Mesenchymal stem cell (in vitro differentiated cells and primary cell): ENCODE measurements at regions not wholly inside any gene's neighbourhood (a gene's known extent, or its start where the extent isn't known, plus 50 kb on each side); places are given as distances from the start of the nearest gene placed in this dataset.

Experiments
- DNase-seq: peaks from one replicate; pipeline ENCODE4 v3.0.0-alpha.2; 2013
- H2AFZ ChIP-seq: one replicate; pipeline ENCODE4 v1.6.1; 2013; ENCODE audit warnings: low read depth, mild to moderate bottlenecking, control low read depth, inconsistent platforms, low read length, moderate library complexity
- H2AK5ac ChIP-seq: 2 replicates; pipeline ENCODE4 v1.6.1; 2013; ENCODE audit warnings: low read length, moderate library complexity, mild to moderate bottlenecking, inconsistent platforms; ENCODE audit not compliant: severe bottlenecking
- H2BK120ac ChIP-seq: one replicate; pipeline ENCODE4 v1.6.1; 2013; ENCODE audit warnings: low read depth, mild to moderate bottlenecking, inconsistent platforms, low read length, moderate library complexity
- H2BK12ac ChIP-seq, 2 experiments: one replicate each; pipeline ENCODE4 v1.6.1; 2013; ENCODE audit warnings: inconsistent platforms in 2 of 2, low read length in 2 of 2, mild to moderate bottlenecking in 2 of 2, moderate library complexity in 2 of 2, control low read depth in 1 of 2
- H2BK15ac ChIP-seq: one replicate; pipeline ENCODE4 v1.6.1; 2013; ENCODE audit warnings: mild to moderate bottlenecking, low read depth, inconsistent platforms; ENCODE audit not compliant: poor library complexity, severe bottlenecking
- H2BK5ac ChIP-seq: 2 replicates; pipeline ENCODE4 v1.6.1; 2013; ENCODE audit warnings: low read depth, mild to moderate bottlenecking, low read length, control low read depth, inconsistent platforms; ENCODE audit not compliant: poor library complexity, severe bottlenecking
- H3K14ac ChIP-seq, 2 experiments: one replicate each; pipeline ENCODE4 v1.6.1; 2013; ENCODE audit warnings: inconsistent platforms in 2 of 2, low read length in 2 of 2, control low read depth in 1 of 2, mild to moderate bottlenecking in 1 of 2, moderate library complexity in 1 of 2
- H3K18ac ChIP-seq, 2 experiments: one replicate each; pipeline ENCODE4 v1.6.1; 2013; ENCODE audit warnings: inconsistent platforms in 2 of 2, low read length in 2 of 2, control low read depth in 1 of 2, low read depth in 1 of 2, mild to moderate bottlenecking in 1 of 2
- H3K23ac ChIP-seq, 2 experiments: one replicate each; pipeline ENCODE4 v1.6.1; 2013; ENCODE audit warnings: inconsistent platforms in 2 of 2, low read length in 2 of 2, mild to moderate bottlenecking in 2 of 2, moderate library complexity in 2 of 2, control low read depth in 1 of 2
- H3K27ac ChIP-seq: 2 replicates; pipeline ENCODE4 v1.5.1; 2013; ENCODE audit warnings: mild to moderate bottlenecking, moderate library complexity, low read length, control low read depth, inconsistent platforms; ENCODE audit not compliant: poor library complexity, severe bottlenecking
- H3K27me3 ChIP-seq, 2 experiments: 2 replicates each; pipeline versions ENCODE4 v1.6.1 to v1.7.0; 2013; ENCODE audit warnings: low read length in 2 of 2, mild to moderate bottlenecking in 2 of 2, moderate library complexity in 2 of 2, control low read depth in 1 of 2, inconsistent platforms in 1 of 2; ENCODE audit not compliant: control insufficient read depth in 1 of 2, insufficient read depth in 1 of 2
- H3K36me3 ChIP-seq, 2 experiments: 2 replicates each; pipeline versions ENCODE4 v1.6.1 to v1.7.0; 2013; ENCODE audit warnings: low read length in 2 of 2, control low read depth in 1 of 2, inconsistent platforms in 1 of 2, low read depth in 1 of 2, mild to moderate bottlenecking in 1 of 2; ENCODE audit not compliant: insufficient read depth in 2 of 2, control insufficient read depth in 1 of 2
- H3K4ac ChIP-seq, 2 experiments: one replicate each; pipeline ENCODE4 v1.6.1; 2013; ENCODE audit warnings: inconsistent platforms in 2 of 2, low read length in 2 of 2, mild to moderate bottlenecking in 2 of 2, moderate library complexity in 2 of 2, control low read depth in 1 of 2, low read depth in 1 of 2
- H3K4me1 ChIP-seq: 2 replicates; pipeline ENCODE4 v1.6.1; 2013; ENCODE audit warnings: low read depth, low read length, control low read depth; ENCODE audit not compliant: control insufficient read depth, insufficient read depth
- H3K4me2 ChIP-seq: 2 replicates; pipeline ENCODE4 v1.6.1; 2013; ENCODE audit warnings: low read length, mild to moderate bottlenecking, inconsistent platforms; ENCODE audit not compliant: poor library complexity, severe bottlenecking
- H3K4me3 ChIP-seq, 2 experiments: 2 replicates each; pipeline versions ENCODE4 v1.5.1 to v1.7.0; 2013; ENCODE audit warnings: low read length in 2 of 2, mild to moderate bottlenecking in 2 of 2, control low read depth in 1 of 2, low read depth in 1 of 2; ENCODE audit not compliant: insufficient read depth in 1 of 2
- H3K79me1 ChIP-seq: replicated peaks from 2 replicates; pipeline ENCODE4 v1.6.1; 2013; ENCODE audit warnings: mild to moderate bottlenecking, control low read depth, low read length, inconsistent platforms; ENCODE audit not compliant: poor library complexity, severe bottlenecking
- H3K9ac ChIP-seq: 2 replicates; pipeline ENCODE4 v1.7.0; 2013; ENCODE audit warnings: mild to moderate bottlenecking, low read length, moderate library complexity
- H3K9me3 ChIP-seq: 2 replicates; pipeline ENCODE4 v1.7.0; 2013; ENCODE audit warnings: mild to moderate bottlenecking, low read length; ENCODE audit not compliant: control insufficient read depth
- H4K8ac ChIP-seq: one replicate; pipeline ENCODE4 v1.6.1; 2013; ENCODE audit warnings: inconsistent platforms, mild to moderate bottlenecking, low read length, moderate library complexity
- H4K91ac ChIP-seq: one replicate; pipeline ENCODE4 v1.6.1; 2013; ENCODE audit warnings: mild to moderate bottlenecking, low read length, inconsistent platforms
- WGBS: methylation state at CpG from one replicate; pipeline ENCODE4 v1.1.7; 2013; ENCODE audit warnings: mixed read lengths; 5-methylcytosine and 5-hydroxymethylcytosine counted together

DNA sequence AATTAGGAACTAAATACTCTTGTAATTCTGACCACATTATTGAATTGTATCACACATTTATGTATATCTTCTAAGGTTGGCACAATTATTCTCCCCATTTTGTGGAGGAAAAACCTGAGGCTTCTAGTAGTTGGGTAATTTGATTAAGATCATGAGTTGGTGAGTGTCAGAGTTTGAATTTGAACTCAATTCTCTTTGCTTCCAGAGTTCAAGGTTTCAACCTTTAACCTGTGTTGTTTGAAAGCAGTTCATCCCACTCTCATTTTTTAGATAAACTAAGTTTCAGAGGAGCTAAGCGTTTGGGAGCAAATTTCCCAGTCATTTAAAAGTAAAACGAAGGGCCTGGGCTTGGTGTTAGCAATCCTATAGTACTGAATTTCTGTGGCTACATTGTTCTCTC, 293.4 kb downstream of the ADGRL2 start:
- H3K79me1 ChIP-seq: no peaks in the 10 kb centered on the region
- no peaks in the 10 kb centered on the region for H3K36me3 ChIP-seq
- no peak overlapping the region for H3K4me3 ChIP-seq
- no peak overlapping the region for H2BK15ac ChIP-seq
- DNase-seq: no peak
- H4K8ac ChIP-seq: no peak overlapping the region
- H3K4me1 ChIP-seq: no peaks in the 10 kb centered on the region
- H4K91ac ChIP-seq: no peak overlapping the region
- no peak overlapping the region for H2BK12ac ChIP-seq
- no peak overlapping the region for H3K18ac ChIP-seq
- WGBS: 89% methylated on average over 2 of the region's 2 CpGs
- H3K27ac ChIP-seq: no peak overlapping the region
- no peak overlapping the region for H3K4me2 ChIP-seq
- no peak overlapping the region for H3K4ac ChIP-seq
- no peak overlapping the region for H2BK120ac ChIP-seq
- no peaks in the 10 kb centered on the region for H3K27me3 ChIP-seq
- H3K23ac ChIP-seq: no peak overlapping the region
- no peak overlapping the region for H2BK5ac ChIP-seq
- no peak overlapping the region for H3K9ac ChIP-seq
- H2AK5ac ChIP-seq: no peak overlapping the region
- H2AFZ ChIP-seq: no peak overlapping the region
- no peaks in the 10 kb centered on the region for H3K9me3 ChIP-seq
- no peak overlapping the region for H3K14ac ChIP-seq

DNA sequence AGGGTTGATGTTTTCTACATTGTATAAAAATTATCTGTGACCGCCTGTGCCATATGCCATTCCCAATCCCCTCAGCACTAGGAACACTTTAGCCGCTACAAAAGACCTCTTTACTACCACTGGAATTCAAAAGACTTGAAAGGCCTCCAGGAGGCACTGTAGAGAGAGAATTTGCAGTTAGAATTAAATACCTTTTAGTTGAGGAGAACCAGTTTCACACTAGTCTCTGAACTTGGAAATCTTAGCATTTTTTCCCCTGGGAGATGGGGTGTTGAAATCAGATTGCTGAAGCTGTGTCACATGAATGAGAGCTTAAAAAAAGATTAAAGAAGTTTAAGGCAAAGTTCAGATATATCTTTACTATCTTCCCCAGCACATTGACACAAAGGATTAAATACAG, 291.0 kb downstream of the ADGRL2 start:
- Histone ChIP-seq H2BK15ac (no peak overlapping the region), H2AK5ac (no peak overlapping the region), H3K9me3 (no peaks in the 10 kb centered on the region), H3K4me3 (no peak overlapping the region), H3K9ac (peak overlapping the region; percentile 41), H3K4me2 (no peak overlapping the region), H2AFZ (no peak overlapping the region), H3K23ac (no peak overlapping the region), H3K27me3 (no peaks in the 10 kb centered on the region), H3K79me1 (no peaks in the 10 kb centered on the region), H3K4me1 (no peaks in the 10 kb centered on the region), H2BK5ac (no peak overlapping the region), H3K18ac (no peak overlapping the region), H3K27ac (no peak overlapping the region), H4K8ac (no peak overlapping the region), H2BK120ac (no peak overlapping the region), H2BK12ac (no peak overlapping the region), H4K91ac (no peak overlapping the region), H3K4ac (no peak overlapping the region), H3K36me3 (no peaks in the 10 kb centered on the region), H3K14ac (no peak overlapping the region)
- DNase-seq: peak; percentile 21
- WGBS: no CpG with 5 or more reads among the region's 2 CpGs

DNA sequence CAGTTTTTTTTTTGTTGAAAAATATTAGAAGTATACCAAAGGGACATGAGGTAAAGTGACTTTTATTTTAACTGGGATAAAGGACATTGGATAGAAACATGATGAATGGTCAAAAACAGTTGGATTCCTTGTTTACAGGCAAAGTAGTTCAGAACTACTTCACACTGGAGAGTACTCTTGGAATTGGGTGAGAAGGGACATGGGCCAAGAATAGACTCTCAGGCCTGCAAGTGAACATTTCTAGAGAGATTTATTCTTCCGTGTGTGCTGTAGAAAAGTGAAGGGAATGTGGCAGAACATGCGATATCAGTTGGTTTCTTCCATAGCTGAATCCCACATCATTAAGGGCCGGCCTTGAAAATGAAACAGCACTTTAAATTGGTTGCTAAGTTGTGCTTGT, 290.5 kb downstream of the ADGRL2 start:
- H2BK120ac ChIP-seq: no peak overlapping the region
- no peaks in the 10 kb centered on the region for H3K36me3 ChIP-seq
- no peak overlapping the region for H2BK5ac ChIP-seq
- no peak overlapping the region for H3K14ac ChIP-seq
- H2AFZ ChIP-seq: no peak overlapping the region
- no peak overlapping the region for H3K27ac ChIP-seq
- H2BK15ac ChIP-seq: no peak overlapping the region
- H3K23ac ChIP-seq: no peak overlapping the region
- 93% methylated on average over 3 of the region's 3 CpGs for WGBS
- H3K27me3 ChIP-seq: no peaks in the 10 kb centered on the region
- no peak overlapping the region for H4K91ac ChIP-seq
- H3K79me1 ChIP-seq: no peaks in the 10 kb centered on the region
- H3K4me1 ChIP-seq: no peaks in the 10 kb centered on the region
- no peak overlapping the region for H2AK5ac ChIP-seq
- no peak for DNase-seq
- no peak overlapping the region for H2BK12ac ChIP-seq
- H3K4me3 ChIP-seq: no peak overlapping the region
- peaks cover under 1% of the 10 kb centered on the region for H3K9me3 ChIP-seq
- H3K4me2 ChIP-seq: no peak overlapping the region
- no peak overlapping the region for H3K9ac ChIP-seq
- no peak overlapping the region for H3K4ac ChIP-seq
- H4K8ac ChIP-seq: no peak overlapping the region
- H3K18ac ChIP-seq: no peak overlapping the region

- Histone ChIP-seq H4K8ac (no peak overlapping the region), H2BK12ac (no peak overlapping the region), H2BK15ac (no peak overlapping the region), H3K4me2 (no peak overlapping the region), H3K14ac (no peak overlapping the region), H2BK5ac (no peak overlapping the region), H3K9me3 (peaks cover 8% of the 10 kb centered on the region), H3K36me3 (no peaks in the 10 kb centered on the region), H3K23ac (no peak overlapping the region), H3K27me3 (no peaks in the 10 kb centered on the region), H3K4ac (no peak overlapping the region), H3K4me3 (no peak overlapping the region), H2AFZ (no peak overlapping the region), H3K4me1 (no peaks in the 10 kb centered on the region), H2BK120ac (no peak overlapping the region), H3K18ac (no peak overlapping the region), H4K91ac (no peak overlapping the region), H3K79me1 (no peaks in the 10 kb centered on the region), H3K9ac (no peak overlapping the region), H2AK5ac (no peak overlapping the region), H3K27ac (no peak overlapping the region)
- no CpG with 5 or more reads among the region's 1 CpG for WGBS
- DNase-seq: peak; percentile 9
Measured at GRCh38 chr1:82090104-82090503, 289.4 kb downstream of the ADGRL2 start.
